ENCODE measurements at regions not wholly inside any gene's neighbourhood (a gene's known extent, or its start where the extent isn't known, plus 50 kb on each side); places are given as distances from the start of the nearest gene placed in this dataset.

DNA sequence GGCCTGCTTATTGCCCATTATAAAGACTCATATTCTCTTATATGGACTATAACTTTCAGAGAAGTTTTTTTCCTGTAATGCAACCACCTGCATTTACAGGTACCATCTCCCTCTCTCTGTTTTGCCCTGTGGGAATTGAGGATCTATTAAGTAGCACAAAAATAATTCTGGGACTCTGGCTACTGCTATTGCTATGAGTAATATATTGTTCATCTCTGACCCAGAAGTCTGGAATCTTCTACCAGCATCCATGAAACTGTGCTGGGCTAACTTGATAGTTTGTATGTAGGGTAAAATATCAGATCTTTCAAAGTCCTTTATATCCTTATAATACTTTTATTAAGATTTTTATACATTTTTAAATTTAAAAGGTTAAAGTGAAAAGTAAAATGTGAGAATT, 607.2 kb downstream of the EFNA5 start:
- ChIA-PET POLR2A (ENCODE audit: low non-redundant PET) (no interaction called here), CTCF (no interaction called here)
- no TSS peak for BruUV-seq (replicated peaks)
- DNase-seq (ENCODE audit: low spot score), result no peak
- H3K9me3 ChIP-seq (ENCODE audit: low read depth, low read length, poor library complexity, severe bottlenecking), result no peaks in the 10 kb centered on the region
- no peak overlapping the region for H3K4me3 ChIP-seq (ENCODE audit: low read depth, low read length, poor library complexity, severe bottlenecking)
- no peak for TF ChIP-seq EZH2 (IDR thresholded peaks at IDR 0.05; ENCODE audit: borderline replicate concordance, low read depth, low read length, poor library complexity, severe bottlenecking)
- TF ChIP-seq, protein P1, sequence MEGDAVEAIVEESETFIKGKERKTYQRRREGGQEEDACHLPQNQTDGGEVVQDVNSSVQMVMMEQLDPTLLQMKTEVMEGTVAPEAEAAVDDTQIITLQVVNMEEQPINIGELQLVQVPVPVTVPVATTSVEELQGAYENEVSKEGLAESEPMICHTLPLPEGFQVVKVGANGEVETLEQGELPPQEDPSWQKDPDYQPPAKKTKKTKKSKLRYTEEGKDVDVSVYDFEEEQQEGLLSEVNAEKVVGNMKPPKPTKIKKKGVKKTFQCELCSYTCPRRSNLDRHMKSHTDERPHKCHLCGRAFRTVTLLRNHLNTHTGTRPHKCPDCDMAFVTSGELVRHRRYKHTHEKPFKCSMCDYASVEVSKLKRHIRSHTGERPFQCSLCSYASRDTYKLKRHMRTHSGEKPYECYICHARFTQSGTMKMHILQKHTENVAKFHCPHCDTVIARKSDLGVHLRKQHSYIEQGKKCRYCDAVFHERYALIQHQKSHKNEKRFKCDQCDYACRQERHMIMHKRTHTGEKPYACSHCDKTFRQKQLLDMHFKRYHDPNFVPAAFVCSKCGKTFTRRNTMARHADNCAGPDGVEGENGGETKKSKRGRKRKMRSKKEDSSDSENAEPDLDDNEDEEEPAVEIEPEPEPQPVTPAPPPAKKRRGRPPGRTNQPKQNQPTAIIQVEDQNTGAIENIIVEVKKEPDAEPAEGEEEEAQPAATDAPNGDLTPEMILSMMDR (conservative IDR thresholded peaks at IDR 0.05; ENCODE audit: low read depth, low read length), result no peak
- H3K4me1 ChIP-seq (ENCODE audit: insufficient read depth, low read length, poor library complexity, severe bottlenecking), result no peaks in the 10 kb centered on the region
- no peak overlapping the region for H3K27ac ChIP-seq (ENCODE audit: low read depth, low read length, poor library complexity, severe bottlenecking)
- H3K27me3 ChIP-seq (replicated peaks; ENCODE audit: insufficient read depth, low read depth, low read length, poor library complexity), result no peaks in the 10 kb centered on the region
- intact Hi-C loops (cut with micrococcal nuclease; ENCODE audit: unreplicated experiment), result no loop called here
- H3K36me3 ChIP-seq (ENCODE audit: insufficient read depth, low read length, poor library complexity, severe bottlenecking), result no peaks in the 10 kb centered on the region

DNA sequence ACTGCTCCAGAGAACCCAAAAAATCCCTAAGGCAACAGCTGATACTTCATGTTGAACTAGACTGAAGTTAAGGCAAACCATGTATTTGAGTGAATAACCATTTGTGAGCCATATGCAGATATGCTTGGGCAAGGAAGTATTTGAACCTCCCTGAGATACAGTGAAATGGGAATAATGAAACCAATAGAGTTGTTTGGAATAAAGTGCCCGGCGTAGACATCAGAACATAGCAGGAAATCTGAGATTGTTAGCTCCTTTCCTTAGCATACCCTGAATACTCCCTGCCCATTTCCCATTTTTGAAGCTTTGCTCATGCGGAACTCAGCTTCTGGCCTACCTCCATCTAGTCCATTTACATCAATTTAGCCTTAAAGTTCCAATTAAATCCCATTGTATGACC, 611.9 kb downstream of the EFNA5 start:
- DNase-seq (ENCODE audit: low spot score), result no peak
- Histone ChIP-seq H3K27ac (ENCODE audit: low read depth, low read length, poor library complexity, severe bottlenecking) (no peak overlapping the region), H3K36me3 (ENCODE audit: insufficient read depth, low read length, poor library complexity, severe bottlenecking) (no peaks in the 10 kb centered on the region), H3K27me3 (replicated peaks; ENCODE audit: insufficient read depth, low read depth, low read length, poor library complexity) (no peaks in the 10 kb centered on the region), H3K4me3 (ENCODE audit: low read depth, low read length, poor library complexity, severe bottlenecking) (no peak overlapping the region), H3K9me3 (ENCODE audit: low read depth, low read length, poor library complexity, severe bottlenecking) (no peaks in the 10 kb centered on the region), H3K4me1 (ENCODE audit: insufficient read depth, low read length, poor library complexity, severe bottlenecking) (no peaks in the 10 kb centered on the region)
- TF ChIP-seq, protein P1 (conservative IDR thresholded peaks at IDR 0.05; ENCODE audit: low read depth, low read length), result no peak
- no peak for TF ChIP-seq EZH2 (IDR thresholded peaks at IDR 0.05; ENCODE audit: borderline replicate concordance, low read depth, low read length, poor library complexity, severe bottlenecking)
- intact Hi-C loops (cut with micrococcal nuclease; ENCODE audit: unreplicated experiment), result no loop called here
- ChIA-PET CTCF (no interaction called here), POLR2A (ENCODE audit: low non-redundant PET) (interaction anchor here (0.5 kb wide), 1 partner anchor 907 kb away, joined by 4 read pairs; no protein-coding TSS in a partner anchor)
- no TSS peak for BruUV-seq (replicated peaks)

DNA sequence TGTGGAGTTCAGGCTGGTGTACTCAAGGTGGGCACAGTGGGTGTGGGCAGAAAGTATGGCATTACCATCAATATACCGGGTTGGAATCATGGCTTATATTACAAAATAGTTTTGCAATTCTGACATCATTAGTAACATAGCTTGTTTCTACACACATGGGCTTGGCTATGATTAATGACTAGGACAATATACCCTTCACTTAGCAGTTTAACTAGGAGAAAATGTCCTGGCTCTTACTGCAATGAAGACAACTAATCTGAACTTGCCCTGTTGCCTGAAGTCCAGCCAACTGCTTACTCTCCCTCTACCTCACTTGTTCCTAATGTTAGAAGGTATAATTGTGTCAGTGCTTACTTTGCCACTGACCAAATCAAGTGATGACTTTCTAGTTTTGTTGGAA, 612.5 kb downstream of the EFNA5 start:
- H3K27ac ChIP-seq (ENCODE audit: low read depth, low read length, poor library complexity, severe bottlenecking), result no peak overlapping the region
- BruUV-seq (replicated peaks), result no TSS peak
- CTCF ChIA-PET, result no interaction called here
- H3K4me3 ChIP-seq (ENCODE audit: low read depth, low read length, poor library complexity, severe bottlenecking), result no peak overlapping the region
- intact Hi-C loops (cut with micrococcal nuclease; ENCODE audit: unreplicated experiment), result no loop called here
- no peaks in the 10 kb centered on the region for H3K36me3 ChIP-seq (ENCODE audit: insufficient read depth, low read length, poor library complexity, severe bottlenecking)
- H3K9me3 ChIP-seq (ENCODE audit: low read depth, low read length, poor library complexity, severe bottlenecking), result no peaks in the 10 kb centered on the region
- TF ChIP-seq, protein P1 (conservative IDR thresholded peaks at IDR 0.05; ENCODE audit: low read depth, low read length), result no peak
- no peak for TF ChIP-seq EZH2 (IDR thresholded peaks at IDR 0.05; ENCODE audit: borderline replicate concordance, low read depth, low read length, poor library complexity, severe bottlenecking)
- H3K27me3 ChIP-seq (replicated peaks; ENCODE audit: insufficient read depth, low read depth, low read length, poor library complexity), result no peaks in the 10 kb centered on the region
- H3K4me1 ChIP-seq (ENCODE audit: insufficient read depth, low read length, poor library complexity, severe bottlenecking), result no peaks in the 10 kb centered on the region
- POLR2A ChIA-PET (ENCODE audit: low non-redundant PET), result no interaction called here
- DNase-seq (ENCODE audit: low spot score), result no peak

Data from A673 (cell line).